Common myeloid progenitor, CD34-positive (primary cell): ENCODE measurements at regions not wholly inside any gene's neighbourhood (a gene's known extent, or its start where the extent isn't known, plus 50 kb on each side); places are given as distances from the start of the nearest gene placed in this dataset.

Experiments used
- CTCF ChIA-PET: fragments of 350-600 bp; sonication (Branson Sonifier 250); formaldehyde crosslinking; loops from one replicate; lab custom pipeline; 2021; ENCODE audit warnings: antibody characterized with exemption; lab: Charles Lee
- POLR2A ChIA-PET: fragments of 350-600 bp; sonication (Branson Sonifier 250); formaldehyde crosslinking; loops from one replicate; lab custom pipeline; 2021; ENCODE audit warnings: antibody characterized with exemption; lab: Charles Lee
- DNase-seq, 3 donors: peaks; one replicate each; pipeline versions ENCODE4 v3.0.0 to v3.0.0-alpha.2; 2013
- H3K27ac ChIP-seq, 2 experiments: 1 replicate in 1 of 2; 2 replicates in 1 of 2; pipeline ENCODE4 v1.7.0; 2013; ENCODE audit warnings: inconsistent platforms in 2 of 2, low read length in 2 of 2, mild to moderate bottlenecking in 2 of 2, low read depth in 1 of 2, moderate library complexity in 1 of 2; ENCODE audit not compliant: severe bottlenecking in 2 of 2, insufficient read depth in 1 of 2, poor library complexity in 1 of 2
- H3K27me3 ChIP-seq, 5 experiments: replicated peaks in 2 of 5; 1 replicate in 3 of 5; 2 replicates in 2 of 5; pipeline versions ENCODE4 v1.6.1 to v1.7.0; 2013; ENCODE audit warnings: low read length in 4 of 5, mild to moderate bottlenecking in 2 of 5, moderate library complexity in 2 of 5, inconsistent platforms in 1 of 5; ENCODE audit not compliant: insufficient read depth in 5 of 5, control insufficient read depth in 4 of 5
- H3K36me3 ChIP-seq, 4 experiments: 1 replicate in 2 of 4; 2 replicates in 2 of 4; pipeline versions ENCODE4 v1.6.1 to v1.7.0; 2013; ENCODE audit warnings: low read length in 3 of 4, control low read depth in 1 of 4, mild to moderate bottlenecking in 1 of 4; ENCODE audit not compliant: control insufficient read depth in 4 of 4, insufficient read depth in 4 of 4
- H3K4me1 ChIP-seq, 4 experiments: 1 replicate in 3 of 4; 2 replicates in 1 of 4; pipeline versions ENCODE4 v1.6.1 to v1.7.1; 2013; ENCODE audit warnings: low read length in 3 of 4, mild to moderate bottlenecking in 3 of 4, control low read depth in 1 of 4, inconsistent platforms in 1 of 4, moderate library complexity in 1 of 4; ENCODE audit not compliant: control insufficient read depth in 4 of 4, insufficient read depth in 4 of 4; ENCODE audit errors: control extremely low read depth in 1 of 4
- H3K4me3 ChIP-seq, 7 experiments: 1 replicate in 4 of 7; 2 replicates in 3 of 7; pipeline versions ENCODE4 v1.5.1 to v1.7.0; 2013; ENCODE audit warnings: mild to moderate bottlenecking in 7 of 7, low read length in 6 of 7, moderate library complexity in 6 of 7, inconsistent platforms in 2 of 7, low read depth in 2 of 7, control low read depth in 1 of 7; ENCODE audit not compliant: insufficient read depth in 4 of 7, control insufficient read depth in 1 of 7; ENCODE audit errors: extremely low read depth in 1 of 7
- H3K9me3 ChIP-seq, 5 experiments: 1 replicate in 4 of 5; 2 replicates in 1 of 5; pipeline versions ENCODE4 v1.6.1 to v1.7.1; 2013; ENCODE audit warnings: low read length in 4 of 5, mild to moderate bottlenecking in 2 of 5, inconsistent platforms in 1 of 5, low read depth in 1 of 5, moderate library complexity in 1 of 5; ENCODE audit not compliant: control insufficient read depth in 4 of 5, insufficient read depth in 2 of 5; ENCODE audit errors: control extremely low read depth in 1 of 5
- WGBS: methylation state at CpG from one replicate; pipeline ENCODE4 v1.1.5; 2013; ENCODE audit not compliant: insufficient coverage; 5-methylcytosine and 5-hydroxymethylcytosine counted together

DNA sequence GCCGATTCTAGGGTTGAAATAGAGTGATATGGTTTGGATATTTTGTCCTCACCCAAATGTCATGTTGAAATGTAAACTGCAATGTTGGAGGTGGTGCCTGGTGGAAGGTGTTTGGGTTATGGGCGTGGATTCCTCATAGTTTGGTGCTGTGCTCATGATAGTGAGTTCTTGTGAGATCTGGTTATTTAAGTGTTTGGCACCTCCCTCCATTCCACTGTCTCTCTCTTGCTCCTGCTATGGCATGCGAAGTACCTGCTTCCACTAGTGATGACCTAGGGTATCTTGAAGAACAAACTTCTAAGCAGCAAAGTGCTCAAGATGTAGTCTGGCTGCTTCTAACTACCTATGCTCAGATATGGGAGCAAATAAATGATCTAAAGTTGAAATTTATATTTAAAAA is 56.0 kb upstream of the TSPAN18 start:
- H3K27ac ChIP-seq = no peak overlapping the region
- peaks cover 0 to 10% (median 2%) of the 10 kb centered on the region in 4 experiments for H3K4me1 ChIP-seq
- ChIA-PET POLR2A (no interaction called here), CTCF (no interaction called here)
- peaks cover 0 to 3% (median 0%) of the 10 kb centered on the region in 5 experiments for H3K9me3 ChIP-seq
- H3K36me3 ChIP-seq = no peaks in the 10 kb centered on the region
- no peak overlapping the region for H3K4me3 ChIP-seq
- WGBS = 100% methylated on average over 2 of the region's 3 CpGs
- H3K27me3 ChIP-seq = peaks cover 0 to 10% (median 0%) of the 10 kb centered on the region in 5 experiments
- no peak for DNase-seq

DNA sequence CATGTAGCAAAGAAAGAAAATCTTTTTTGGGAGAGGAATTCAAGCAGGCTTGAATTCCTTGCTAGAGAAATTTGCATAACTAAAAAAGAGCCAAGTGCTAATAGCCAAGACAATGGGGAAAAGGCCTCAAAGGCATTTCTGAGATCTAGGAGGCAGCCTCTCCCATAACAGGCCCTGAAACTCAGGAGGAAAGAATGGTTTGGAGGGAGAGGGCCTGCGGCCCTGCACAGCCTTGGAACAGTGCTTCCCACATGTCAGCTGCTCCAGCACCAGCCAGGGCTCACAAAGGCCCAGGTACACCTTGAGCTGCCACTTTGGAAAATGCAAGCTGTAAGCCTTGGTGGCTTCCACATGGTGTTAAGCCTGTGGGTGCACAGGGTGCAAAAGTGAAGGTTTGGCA is 55.5 kb upstream of the TSPAN18 start:
- H3K36me3 ChIP-seq = no peaks in the 10 kb centered on the region
- POLR2A ChIA-PET = no interaction called here
- CTCF ChIA-PET = no interaction called here
- peaks cover 0 to 10% (median 2%) of the 10 kb centered on the region in 4 experiments for H3K4me1 ChIP-seq
- WGBS = no CpG with 5 or more reads among the region's 1 CpG
- no peak overlapping the region for H3K4me3 ChIP-seq
- no peak for DNase-seq
- peaks cover 0 to 10% (median 0%) of the 10 kb centered on the region in 5 experiments for H3K27me3 ChIP-seq
- H3K27ac ChIP-seq = no peak overlapping the region
- H3K9me3 ChIP-seq = peaks cover 0 to 3% (median 0%) of the 10 kb centered on the region in 5 experiments

DNA sequence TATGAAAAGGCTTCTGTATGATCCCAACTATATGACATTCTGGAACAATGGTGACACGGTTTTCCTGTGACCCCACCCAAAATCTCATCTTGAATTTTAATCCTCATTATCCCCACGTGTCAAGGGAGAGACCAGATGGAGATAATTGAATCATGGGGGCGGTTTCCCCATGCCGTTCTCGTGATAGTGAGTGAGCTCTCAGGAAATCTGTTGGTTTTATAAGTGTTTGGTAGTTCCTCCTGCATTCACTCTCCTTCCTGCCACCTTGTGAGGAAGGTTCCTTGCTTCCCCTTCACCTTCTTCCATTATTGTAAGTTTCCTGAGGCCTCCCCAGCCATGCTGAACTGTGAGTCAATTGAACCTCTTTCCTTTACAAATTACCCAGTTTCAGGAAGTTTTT is 53.1 kb upstream of the TSPAN18 start:
- Histone ChIP-seq H3K4me1 (peaks cover 0 to 10% (median 2%) of the 10 kb centered on the region in 4 experiments), H3K9me3 (peaks cover 0 to 3% (median 0%) of the 10 kb centered on the region in 5 experiments), H3K27me3 (peaks cover 0 to 3% (median 0%) of the 10 kb centered on the region in 5 experiments), H3K36me3 (no peaks in the 10 kb centered on the region), H3K27ac (no peak overlapping the region), H3K4me3 (no peak overlapping the region)
- CTCF ChIA-PET = interaction anchor here (1.3 kb wide), 1 partner anchor 20 kb away, joined by 3 read pairs; no protein-coding TSS in a partner anchor
- POLR2A ChIA-PET = no interaction called here
- DNase-seq = peak; percentile 24 to 32 (median 29)
- 71% methylated on average over 1 of the region's 5 CpGs for WGBS

DNA sequence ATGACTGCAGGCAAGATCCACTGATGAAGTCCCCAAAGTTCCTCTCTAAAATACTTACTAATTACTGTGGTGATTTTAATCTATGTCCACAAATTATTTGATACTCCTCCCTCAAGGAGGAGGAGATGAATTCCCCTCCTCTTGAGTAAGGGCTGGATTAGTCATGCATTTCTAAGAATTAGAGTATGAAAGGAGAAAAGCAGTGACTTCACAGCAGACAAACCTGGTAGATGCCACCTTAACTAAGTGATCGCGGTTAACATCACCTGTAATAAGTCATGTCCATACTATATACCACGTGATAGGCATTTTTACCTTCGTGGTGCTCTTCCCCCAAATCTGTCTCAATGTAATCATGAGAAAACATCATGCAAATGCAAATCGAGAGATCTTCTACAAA is 52.0 kb upstream of the TSPAN18 start:
- H3K27me3 ChIP-seq = no peaks in the 10 kb centered on the region
- POLR2A ChIA-PET = no interaction called here
- H3K9me3 ChIP-seq = peaks cover 0 to 3% (median 0%) of the 10 kb centered on the region in 5 experiments
- 100% methylated on average over 3 of the region's 5 CpGs for WGBS
- no peak for DNase-seq
- peaks cover 0 to 10% (median 2%) of the 10 kb centered on the region in 4 experiments for H3K4me1 ChIP-seq
- no peaks in the 10 kb centered on the region for H3K36me3 ChIP-seq
- CTCF ChIA-PET = no interaction called here
- no peak overlapping the region for H3K4me3 ChIP-seq
- no peak overlapping the region for H3K27ac ChIP-seq

DNA sequence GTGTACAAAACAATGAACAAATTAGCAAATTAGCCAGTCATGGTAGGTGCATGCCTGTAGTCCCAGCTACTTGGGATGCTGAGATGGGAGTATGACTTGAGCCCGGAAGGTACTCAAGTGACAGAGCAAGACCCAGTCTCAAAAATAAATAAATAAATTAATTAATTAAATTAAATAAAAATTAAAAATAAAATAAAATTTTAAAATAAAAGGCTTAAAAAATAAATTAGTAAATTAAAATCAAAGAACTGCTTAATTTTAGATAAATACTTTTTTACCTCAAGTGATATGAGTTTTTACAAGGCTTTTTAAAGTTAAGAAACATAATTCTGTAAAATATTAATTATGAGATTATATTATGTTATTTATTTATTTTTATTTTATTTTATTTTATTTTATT is 50.9 kb upstream of the TSPAN18 start:
- CTCF ChIA-PET = no interaction called here

More for the DNA sequence above, 50.9 kb upstream of the TSPAN18 start:
- H3K36me3 ChIP-seq = no peaks in the 10 kb centered on the region
- H3K27me3 ChIP-seq = no peaks in the 10 kb centered on the region
- H3K9me3 ChIP-seq = peaks cover 0 to 3% (median 0%) of the 10 kb centered on the region in 5 experiments
- H3K4me1 ChIP-seq = peaks cover 0 to 12% (median 3%) of the 10 kb centered on the region in 4 experiments
- POLR2A ChIA-PET = no interaction called here
- no peak overlapping the region for H3K27ac ChIP-seq
- H3K4me3 ChIP-seq = no peak overlapping the region
- no CpG with 5 or more reads among the region's 1 CpG for WGBS
- DNase-seq = no peak
